VCaP (cell line): ENCODE measurements at regions not wholly inside any gene's neighbourhood (a gene's known extent, or its start where the extent isn't known, plus 50 kb on each side); places are given as distances from the start of the nearest gene placed in this dataset.

ENCODE experiments used
- H3K27ac ChIP-seq: fragments of 450-650 bp; 2 replicates; pipeline ENCODE4 v1.5.1; 2017
- CTCF ChIP-seq: fragments of 450-650 bp; conservative IDR thresholded peaks from 2 replicates; pipeline ENCODE4 v1.5.1; 2017; ENCODE audit warnings: mild to moderate bottlenecking, moderate library complexity

GRCh38 chr4:26082565-26082964 lies 168.5 kb downstream of the SMIM20 start:
- no peak overlapping the region for H3K27ac ChIP-seq
- no peak for TF ChIP-seq CTCF

- TF ChIP-seq CTCF: no peak
- H3K27ac ChIP-seq: no peak overlapping the region
Measured at GRCh38 chr4:26083987-26084386, 170.0 kb downstream of the SMIM20 start.

GRCh38 chr4:26084414-26084813 lies 170.4 kb downstream of the SMIM20 start:
- H3K27ac ChIP-seq: no peak overlapping the region
- no peak for TF ChIP-seq CTCF

- no peak for TF ChIP-seq CTCF
- H3K27ac ChIP-seq: no peak overlapping the region
Measured at GRCh38 chr4:26085551-26085950, 171.5 kb downstream of the SMIM20 start.

- no peak for TF ChIP-seq CTCF
- no peak overlapping the region for H3K27ac ChIP-seq
Measured at GRCh38 chr4:26086621-26087441, 172.8 kb downstream of the SMIM20 start.

- no peak overlapping the region for H3K27ac ChIP-seq
- TF ChIP-seq CTCF: no peak
Measured at GRCh38 chr4:26088433-26088928, 174.5 kb downstream of the SMIM20 start.

- no peak for TF ChIP-seq CTCF
- H3K27ac ChIP-seq: no peak overlapping the region
Measured at GRCh38 chr4:26093551-26093950, 179.5 kb downstream of the SMIM20 start.
